ENCODE measurements at regions not wholly inside any gene's neighbourhood (a gene's known extent, or its start where the extent isn't known, plus 50 kb on each side); places are given as distances from the start of the nearest gene placed in this dataset.
A peak's percentile ranks its signal among the peaks of the same experiment; 100 is the strongest.
"Not testable (repeated sequence)": the region's sequence is repeated elsewhere in the genome, so short reads cannot be mapped to it uniquely, and the experiment has no call there.

DNA sequence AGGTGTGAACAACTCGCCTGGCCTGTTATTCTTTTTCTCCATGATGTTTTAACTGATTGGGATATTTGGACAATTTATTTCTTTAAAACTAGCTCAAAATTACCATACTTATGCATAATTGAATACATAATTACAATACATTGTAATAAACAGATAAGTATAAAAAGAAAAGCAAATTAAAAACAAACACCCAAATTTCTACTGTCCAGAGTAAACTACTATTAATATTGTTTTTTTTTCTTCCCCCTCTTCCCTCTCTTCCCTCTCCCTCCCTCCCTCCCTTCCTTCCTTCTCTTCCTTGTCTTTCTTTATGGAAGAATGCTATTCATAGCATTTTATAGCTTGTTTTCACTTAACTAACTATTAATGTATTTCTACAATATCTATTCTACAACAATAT, 117.7 kb upstream of the IVNS1ABP start:
- DNase-seq (ENCODE audit: low spot score): no peak

DNA sequence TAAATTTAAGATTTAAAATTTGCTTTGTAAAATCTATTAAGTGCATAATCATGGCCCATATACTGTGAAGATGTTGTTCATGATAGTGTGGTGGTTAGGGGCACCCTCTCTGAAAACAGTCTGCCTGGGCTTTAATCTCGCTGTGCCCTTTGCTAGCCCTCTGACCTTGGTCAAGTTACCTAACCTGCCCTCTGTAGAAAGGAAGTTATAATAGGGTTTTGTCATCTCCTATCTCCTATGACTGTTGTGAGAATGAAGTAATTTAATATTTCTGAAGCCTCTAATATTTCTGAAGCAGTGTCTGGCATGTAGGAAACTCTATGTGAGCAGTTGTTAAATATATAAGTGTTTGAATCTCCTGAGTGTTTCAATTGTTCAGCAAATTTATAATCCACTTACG, 116.6 kb upstream of the IVNS1ABP start:
- DNase-seq (ENCODE audit: low spot score): no peak

DNA sequence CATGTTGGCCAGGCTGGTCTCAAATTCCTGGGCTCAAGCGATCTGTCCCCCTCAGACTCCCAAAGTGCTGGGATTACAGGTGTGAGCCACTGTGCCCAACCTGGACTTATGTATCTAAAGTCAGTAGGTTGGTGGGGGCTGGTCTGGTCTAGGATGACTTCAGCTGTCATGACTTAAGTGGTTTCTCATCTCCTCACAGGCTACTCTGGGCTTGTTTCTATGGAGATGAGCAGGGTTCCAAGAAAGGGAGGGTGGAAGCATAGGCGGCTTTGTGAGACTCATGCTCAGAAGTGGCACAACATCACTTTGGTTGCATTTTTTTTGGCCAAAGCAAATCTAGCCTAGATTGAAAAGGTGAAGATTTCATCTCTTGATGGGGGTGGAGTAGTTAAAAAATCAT, 115.9 kb upstream of the IVNS1ABP start:
- peak; percentile 25 for DNase-seq (ENCODE audit: low spot score)

DNA sequence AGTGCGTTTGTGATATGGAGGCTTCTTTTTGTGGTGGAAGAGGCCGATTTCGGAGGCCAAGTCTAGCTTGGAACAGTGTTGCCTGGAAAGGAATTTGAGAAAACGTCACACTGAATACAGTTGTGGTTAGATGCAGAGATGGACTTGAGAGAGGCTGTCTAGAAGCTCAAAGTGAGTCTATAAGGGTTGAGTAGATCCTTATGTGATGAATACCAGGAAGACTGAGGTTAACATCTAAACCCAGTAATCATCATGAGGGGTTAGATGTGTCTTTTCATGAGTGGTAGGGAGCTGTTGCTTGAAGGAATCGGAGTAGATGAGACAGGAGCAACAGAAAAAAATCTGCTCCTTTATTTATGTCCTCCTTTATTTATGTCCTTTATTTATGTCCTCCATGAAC, 114.6 kb upstream of the IVNS1ABP start:
- DNase-seq (ENCODE audit: low spot score): no peak

DNA sequence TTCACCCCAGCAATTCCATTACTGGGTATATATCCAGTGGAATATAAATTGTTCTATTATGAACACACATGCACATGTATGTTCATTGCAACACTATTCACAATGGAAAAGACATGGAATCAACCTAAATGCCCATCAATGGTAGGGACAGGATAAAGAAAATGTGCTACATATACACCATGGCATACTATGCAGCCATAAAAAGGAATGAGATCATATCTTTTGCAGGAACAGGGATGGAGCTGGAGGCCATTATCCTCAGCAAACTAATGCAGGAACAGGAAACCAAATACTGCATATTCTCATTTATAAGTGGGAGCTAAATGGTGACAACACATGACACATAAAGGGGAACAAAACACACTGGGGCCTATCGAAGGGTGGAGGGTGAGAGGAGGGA, 112.6 kb upstream of the IVNS1ABP start:
- DNase-seq (ENCODE audit: low spot score): not testable (repeated sequence)

DNA sequence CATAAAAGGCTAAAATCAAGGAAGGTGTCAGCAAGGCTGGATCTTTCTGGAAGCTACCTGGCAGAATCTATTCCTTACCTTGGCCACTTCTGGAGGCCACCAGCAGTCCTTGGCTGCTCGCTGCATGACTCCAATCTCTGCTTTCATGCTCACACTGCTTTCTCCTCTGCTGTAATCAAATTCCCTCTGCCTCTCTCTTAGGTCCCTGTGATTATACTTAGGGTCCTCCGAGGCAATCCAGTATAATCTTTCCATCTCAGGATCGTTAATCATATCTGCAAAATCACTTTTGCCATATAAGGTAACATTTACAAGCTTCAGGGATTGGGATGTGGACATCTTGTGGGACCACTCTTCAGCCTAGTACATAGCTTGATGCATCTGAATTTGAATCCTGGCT, 110.7 kb upstream of the IVNS1ABP start:
- no peak for DNase-seq (ENCODE audit: low spot score)

DNA sequence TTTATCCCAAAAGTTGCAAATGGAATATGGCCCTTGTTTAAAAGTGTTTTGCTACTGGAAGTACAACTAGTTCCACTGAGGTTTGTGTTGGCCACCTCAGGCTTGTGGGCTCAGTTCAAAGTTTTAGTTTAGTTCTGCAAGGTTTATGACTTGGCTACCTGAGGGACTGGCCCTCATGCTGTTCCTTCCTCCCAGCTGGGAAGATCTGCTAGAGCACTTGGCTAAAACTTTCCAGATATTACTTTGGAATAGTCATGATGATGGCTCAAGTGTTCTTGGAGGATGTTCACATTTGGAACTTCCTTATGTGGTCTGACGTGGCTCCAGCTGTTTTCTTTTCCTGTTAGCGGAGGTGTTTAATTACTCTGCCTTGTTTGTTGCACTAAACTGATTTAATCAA, 110.2 kb upstream of the IVNS1ABP start:
- no peak for DNase-seq (ENCODE audit: low spot score)

DNA sequence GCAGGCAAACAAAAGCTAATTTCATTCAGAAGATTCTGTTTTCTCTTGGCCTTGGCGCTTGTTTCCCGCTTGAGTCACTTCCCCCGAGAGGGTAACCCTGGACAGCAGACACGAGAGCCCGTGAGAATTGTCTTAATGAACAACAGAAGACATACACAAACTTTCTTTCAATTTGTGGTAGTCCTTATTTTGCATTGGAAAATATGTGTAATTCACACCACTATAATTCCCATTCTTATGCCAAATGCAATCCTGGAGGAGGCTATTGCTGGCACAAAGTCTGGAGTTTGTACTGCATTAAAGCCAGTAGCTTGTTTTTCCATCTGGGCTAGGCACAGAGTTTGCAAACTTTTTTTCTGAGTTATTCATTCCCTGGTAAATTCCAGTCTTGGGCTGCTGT, 109.8 kb upstream of the IVNS1ABP start:
- no peak for DNase-seq (ENCODE audit: low spot score)

DNA sequence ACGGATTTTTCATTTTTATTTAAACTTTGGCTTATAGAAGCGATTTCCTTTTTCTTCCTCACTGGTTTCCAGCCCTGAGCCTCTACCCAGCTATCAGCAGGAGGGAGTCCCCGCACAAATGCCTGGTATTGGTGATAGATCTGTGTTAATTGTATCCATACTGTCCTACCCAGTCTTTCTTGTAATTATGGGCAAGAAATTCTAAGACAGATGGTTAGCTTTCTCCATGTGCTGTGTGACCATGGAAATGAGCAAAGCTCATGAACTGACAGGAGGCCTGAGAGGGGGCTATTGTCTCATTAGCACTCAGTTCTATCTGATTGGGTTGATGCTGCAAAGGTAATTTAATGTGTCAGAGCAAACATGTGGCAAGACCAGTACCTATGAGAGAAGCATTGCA, 108.1 kb upstream of the IVNS1ABP start:
- DNase-seq (ENCODE audit: low spot score): no peak

DNA sequence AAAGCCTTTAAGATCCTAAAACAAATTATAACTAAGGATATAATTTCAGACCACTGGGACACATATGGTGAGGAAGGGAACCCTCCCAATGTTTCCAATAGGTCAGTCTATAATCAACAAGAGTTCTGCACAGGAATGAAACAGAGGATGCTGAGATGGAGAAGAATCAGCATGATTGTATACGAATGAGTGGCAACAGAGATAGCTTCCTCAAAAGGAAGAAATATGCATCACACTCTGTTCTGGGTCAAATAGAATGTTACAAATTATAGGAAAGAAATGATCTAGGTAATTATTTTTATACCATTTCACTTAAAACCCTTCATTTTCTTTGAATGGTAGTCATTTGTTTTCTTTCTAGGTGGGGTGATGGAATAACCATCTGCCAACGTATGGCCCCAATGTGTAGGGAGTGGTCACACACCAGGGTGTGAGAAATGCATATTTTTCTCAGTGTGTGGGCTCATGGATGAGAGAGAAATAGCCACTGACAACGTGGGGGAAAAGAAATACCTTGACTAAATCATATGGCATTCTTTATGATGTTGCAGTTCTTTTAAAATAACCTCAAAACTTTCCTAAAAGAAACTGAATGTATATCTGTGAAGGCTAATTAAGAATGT, 104.6 kb upstream of the IVNS1ABP start:
- DNase-seq (ENCODE audit: low spot score): no peak

DNA sequence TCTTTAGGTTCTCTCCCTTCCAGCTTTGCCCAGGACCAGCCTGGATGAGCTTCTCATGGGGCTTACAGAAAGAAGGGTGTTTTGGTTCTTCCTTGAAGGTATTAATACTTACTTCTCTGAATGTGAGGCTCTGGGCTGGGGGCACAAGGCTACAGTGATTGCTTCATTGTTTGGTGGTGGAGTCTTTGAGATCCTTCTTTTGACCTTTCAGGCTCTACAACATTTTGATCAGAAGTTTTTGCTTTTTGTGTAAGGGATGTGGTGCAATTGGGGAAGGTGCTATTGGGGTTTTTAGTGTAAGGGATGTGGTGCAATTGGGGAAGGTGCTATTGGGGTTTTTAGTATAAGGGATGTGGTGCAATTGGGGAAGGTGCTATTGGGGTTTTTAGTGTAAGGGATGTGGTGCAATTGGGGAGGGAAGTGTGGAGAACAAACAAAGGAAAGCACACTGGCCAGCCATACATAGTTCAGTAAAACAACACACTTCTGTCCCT, 103.6 kb upstream of the IVNS1ABP start:
- peak; percentile 62 for DNase-seq (ENCODE audit: low spot score)

DNA sequence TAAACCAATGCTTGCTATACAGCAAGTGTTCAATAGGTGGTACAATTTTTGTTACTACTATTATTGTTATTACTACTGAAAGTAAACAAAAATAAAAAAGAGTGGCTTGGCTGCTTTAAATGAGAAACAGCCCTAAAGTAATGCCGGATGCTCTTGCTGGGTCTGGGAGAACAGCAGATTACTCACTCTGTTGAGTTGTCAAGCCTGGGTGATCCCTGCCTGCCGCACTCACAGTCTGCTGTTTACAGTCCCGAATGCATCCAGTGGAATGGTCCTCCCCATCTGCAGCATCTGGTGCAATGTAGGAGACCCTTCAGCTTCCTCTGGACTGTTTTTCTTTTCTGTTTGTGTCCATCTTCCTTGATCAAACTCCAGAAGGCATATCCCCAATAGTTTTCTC, 102.7 kb upstream of the IVNS1ABP start:
- no peak for DNase-seq (ENCODE audit: low spot score)

DNA sequence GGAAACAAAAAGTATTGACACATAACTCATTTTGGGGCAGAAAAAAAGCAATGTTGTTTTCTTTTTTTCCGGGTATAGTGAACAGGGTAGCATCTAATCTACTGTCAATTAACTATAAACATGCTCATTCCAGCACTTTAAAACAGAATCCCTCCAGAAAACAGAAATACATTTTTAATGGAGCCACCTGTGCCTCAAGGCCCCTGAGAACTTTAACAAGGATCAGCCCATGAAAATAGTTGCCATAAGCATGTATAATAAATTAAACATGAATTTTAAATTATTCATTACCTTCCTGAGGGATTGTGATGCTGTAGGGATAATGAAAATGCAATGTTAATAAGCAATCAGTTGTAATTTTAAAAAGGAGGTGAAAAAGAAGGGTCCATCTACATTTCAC, 101.4 kb upstream of the IVNS1ABP start:
- DNase-seq (ENCODE audit: low spot score): no peak

DNA sequence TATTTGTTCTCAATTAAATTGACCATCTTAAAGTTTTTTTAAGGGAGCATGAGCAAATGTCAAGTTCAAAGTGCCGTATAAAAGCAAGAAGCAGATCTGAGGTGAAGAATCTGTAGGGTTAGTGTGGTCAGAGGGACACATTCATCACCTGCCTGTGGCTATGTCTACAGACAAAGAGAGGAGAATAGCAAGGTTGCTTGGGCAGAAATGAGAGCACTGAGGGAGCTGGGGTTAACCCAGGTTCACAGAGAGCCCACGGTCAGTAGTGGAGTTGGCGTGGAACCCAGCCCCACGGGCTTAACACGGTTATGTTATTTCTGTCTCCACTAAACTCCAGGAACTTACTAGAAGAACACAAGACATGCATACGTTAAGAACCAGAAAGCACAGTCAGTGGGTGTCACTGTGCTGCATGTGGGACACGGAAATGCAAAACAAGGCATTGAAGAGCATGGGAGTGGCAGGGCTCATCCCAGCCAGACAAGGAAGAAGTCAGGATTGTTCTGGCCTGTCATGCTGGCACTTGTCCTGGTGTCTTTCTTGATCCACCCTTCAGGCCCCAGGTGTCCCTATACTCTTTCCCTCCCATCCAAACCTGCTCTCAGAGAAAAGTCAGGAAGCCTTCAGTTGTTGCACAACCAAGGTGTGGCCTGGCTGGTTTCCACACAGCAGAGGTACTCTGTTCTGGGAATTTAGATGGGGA, 95.5 kb upstream of the IVNS1ABP start:
- no peak for DNase-seq (ENCODE audit: low spot score)

DNA sequence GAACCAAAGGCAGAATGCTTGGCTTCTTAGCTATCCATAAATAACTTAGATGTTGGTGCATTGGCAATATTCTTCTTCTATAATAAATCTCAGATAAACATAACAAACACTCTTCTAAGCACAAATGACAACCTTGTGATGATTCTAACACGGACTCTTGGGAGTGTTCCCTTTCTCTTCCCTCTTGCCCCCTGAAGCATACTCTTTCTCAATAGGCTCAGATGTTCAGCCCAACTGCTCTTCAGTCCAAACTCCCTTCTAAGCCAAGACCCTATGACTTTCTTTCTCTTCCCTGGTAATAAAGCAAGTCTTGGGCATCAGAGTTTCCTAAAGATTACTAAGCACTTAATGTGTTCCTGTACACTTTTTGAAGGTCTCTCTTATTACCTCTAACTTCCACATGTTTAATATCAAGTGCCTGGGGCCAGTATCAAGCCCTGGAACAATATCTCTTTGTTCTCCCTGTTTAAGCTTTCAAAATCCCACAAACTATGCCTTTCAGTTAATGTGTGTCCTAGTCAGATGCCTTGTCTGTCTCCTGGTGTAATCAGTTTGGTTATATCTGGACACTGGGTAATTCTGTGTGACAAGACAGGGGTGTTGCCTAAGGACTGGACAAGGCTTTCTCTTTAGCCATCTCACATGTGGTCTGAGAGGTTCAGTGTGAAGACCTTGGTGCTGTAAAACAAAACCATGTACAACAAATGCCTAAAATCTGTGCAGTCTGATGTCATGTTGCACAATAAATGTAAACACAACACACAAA, 92.9 kb upstream of the IVNS1ABP start:
- no peak for DNase-seq (ENCODE audit: low spot score)

DNA sequence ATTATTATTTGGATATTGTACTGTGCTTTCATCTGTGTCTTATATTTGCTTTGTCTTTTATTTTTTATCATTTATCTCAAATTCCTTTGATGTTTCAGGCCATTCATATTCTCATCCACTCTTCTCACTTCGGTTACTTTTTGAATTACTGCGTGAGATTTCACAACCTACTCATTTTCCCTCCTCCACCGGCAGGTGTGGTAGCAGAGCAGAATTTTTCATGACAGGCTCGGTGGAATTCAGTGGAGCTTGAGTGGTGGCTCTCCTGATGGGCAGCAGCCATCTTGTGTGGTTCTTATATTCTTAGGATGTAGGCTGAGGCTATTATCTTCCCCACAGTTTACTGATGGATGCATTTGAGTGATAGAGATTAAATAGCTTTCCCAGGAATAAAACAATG, 92.3 kb upstream of the IVNS1ABP start:
- no peak for DNase-seq (ENCODE audit: low spot score)

DNA sequence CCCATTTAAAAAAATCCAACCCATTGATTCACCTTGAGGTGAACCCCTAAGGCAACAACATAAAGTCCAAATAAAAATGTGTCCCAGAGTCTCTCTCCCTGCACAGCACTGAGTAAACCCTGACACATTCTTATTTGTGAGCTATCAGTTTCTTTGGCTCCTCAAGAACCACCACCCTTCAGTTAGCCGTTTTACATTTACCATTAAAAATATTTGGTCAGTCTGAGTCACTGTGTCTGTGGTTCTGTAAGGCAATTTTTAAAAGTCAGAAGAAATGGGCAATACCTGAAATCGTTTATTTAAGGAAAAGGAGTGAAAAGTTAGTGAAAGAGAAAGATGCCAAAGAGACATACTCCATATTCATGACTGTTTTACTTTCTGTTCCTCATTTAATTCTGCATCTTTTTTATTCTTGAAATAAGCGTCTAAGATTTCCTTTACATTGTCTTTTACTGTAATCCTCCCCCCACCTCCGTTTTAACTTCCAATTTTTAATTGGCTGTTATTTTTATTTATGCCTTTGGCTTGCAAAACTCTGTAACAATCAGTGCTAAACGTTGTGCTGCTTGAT, 91.7 kb upstream of the IVNS1ABP start:
- no peak for DNase-seq (ENCODE audit: low spot score)

DNA sequence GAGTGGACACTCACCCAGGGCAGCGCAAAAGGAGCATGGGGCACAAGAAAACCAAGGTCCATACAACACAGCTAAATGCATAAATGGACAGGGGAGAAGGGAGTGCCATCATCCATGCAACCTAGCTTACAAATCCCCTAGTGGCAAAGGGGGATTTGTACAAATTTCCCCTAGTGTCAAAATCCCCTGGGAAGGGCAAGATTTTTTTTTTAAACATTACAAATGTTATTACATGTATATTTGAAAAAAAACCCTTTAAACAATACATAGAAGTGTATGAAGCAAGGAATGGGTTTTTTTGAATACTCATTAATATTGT, 89.6 kb upstream of the IVNS1ABP start:
- no peak for DNase-seq (ENCODE audit: low spot score)

DNA sequence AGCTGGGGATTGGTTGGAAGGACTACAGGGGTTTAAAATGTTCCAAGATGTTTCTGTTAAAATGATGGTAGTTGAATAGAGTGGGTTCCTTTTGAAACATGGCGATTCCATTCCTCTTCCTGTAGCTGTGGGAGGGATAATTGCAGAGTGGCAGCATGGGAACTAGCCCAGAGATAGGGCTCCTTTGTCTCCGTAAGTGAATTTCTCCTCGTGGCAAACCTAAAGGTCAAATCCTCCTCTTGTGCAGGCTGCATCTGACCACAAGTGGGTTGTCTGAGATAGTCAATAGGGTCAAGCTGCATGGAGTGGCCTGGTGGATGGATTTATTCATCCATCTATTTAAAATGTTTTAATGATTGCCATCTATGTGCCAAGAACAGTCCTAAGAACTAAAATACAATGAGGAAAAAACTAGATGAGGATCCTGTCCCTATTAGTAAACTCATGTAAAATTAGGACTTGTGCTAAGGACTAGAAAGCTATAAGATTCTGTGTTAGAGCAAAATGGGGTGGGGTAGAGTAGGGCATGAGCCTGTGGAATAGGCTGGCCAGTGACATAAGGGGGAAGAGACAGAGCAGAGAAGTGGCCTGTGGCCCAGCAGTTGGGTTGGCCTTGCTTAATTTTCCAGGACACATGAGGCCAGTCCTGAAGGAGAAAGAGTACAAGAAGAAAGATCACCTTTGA, 89.1 kb upstream of the IVNS1ABP start:
- DNase-seq (ENCODE audit: low spot score): no peak

DNA sequence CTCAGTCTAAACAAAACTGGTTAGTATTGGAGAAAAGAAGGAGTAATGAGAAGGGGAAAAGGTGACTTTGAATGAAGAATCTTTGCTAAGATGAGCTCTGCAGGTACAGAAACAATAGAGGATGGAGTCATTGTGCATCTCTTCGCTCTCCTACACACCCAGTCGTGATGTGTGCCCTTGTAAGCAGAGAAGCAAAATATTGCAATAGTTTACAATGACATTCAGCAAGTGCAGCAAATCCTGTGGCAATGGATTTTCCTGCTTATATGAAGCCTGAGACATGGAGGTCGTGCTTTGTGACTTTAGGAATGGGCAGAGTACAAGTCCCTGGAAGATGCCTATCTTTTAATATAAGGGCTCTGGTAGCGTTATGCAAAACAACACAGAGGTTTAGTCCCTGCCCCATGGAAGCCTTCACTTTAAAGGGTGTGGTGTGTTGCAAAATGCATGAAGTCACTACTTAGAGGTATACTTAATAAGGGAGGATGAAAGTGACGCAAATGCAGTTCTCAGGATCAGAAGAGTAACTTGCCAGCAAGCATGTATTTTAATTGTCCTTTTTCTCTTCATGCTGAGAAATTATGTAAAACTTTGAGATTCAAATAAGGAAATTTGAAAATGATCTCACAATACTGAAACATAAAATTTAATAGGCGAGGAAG, 88.0 kb upstream of the IVNS1ABP start:
- no peak for DNase-seq (ENCODE audit: low spot score)

DNA sequence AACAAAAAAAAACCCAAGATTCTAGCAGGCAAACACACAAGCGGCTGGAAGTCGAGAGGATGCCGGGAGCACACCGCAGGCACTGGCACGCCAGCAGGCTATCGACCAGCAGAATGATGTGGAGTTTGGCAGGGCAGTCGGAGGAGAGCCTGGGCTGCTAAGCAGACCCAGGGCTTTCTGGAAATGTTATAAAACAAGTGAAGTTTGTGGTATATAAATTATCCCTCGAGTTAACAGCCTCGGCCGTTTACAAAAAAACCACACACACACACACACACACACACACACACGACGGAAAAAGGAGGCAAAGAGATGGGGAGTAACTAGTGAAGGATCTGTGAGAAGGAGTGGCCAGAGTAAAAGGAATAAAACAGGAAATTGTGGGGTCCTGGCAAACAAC, 87.2 kb upstream of the IVNS1ABP start:
- no peak for DNase-seq (ENCODE audit: low spot score)

DNA sequence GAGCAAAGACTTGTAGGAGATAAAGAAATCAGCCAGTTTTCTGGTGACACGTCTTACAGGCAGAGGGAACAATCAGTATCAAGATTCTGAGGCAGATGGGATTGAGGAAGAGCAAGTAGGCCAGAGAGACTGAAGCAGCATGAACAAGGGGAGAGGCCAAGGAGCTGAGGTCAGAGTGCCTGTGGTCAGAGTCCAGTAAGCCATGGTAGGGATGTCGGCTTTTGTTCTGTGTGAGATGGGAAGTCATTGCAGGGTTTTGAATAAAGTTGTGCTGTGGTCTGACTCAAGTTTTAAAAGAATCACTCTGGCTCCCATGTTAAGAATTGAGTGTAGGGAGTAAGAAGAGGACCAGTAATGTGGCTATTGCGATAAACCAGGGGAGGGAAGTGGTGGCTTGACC, 85.9 kb upstream of the IVNS1ABP start:
- no peak for DNase-seq (ENCODE audit: low spot score)

Data from CD4-positive, alpha-beta T cell treated with Interleukin-2 at 100 ng/mL for 4 hours (primary cell).